RWPE1 (cell line): ENCODE measurements at regions not wholly inside any gene's neighbourhood (a gene's known extent, or its start where the extent isn't known, plus 50 kb on each side); places are given as distances from the start of the nearest gene placed in this dataset.
A peak's percentile ranks its signal among the peaks of the same experiment; 100 is the strongest.

Source experiments
- CTCF ChIA-PET: fragments of 350-600 bp; sonication (Branson Sonifier 250); formaldehyde crosslinking; extraction: SDS; loops from one replicate; lab custom pipeline; 2021; lab: Yijun Ruan, JAX
- POLR2A ChIA-PET: fragments of 400-600 bp; formaldehyde crosslinking; extraction: SDS; loops from one replicate; lab custom pipeline; 2020; ENCODE audit warnings: antibody characterized with exemption; ENCODE audit not compliant: low non-redundant PET; lab: Yijun Ruan, JAX
- DNase-seq: peaks from one replicate; pipeline ENCODE4 v3.0.0; 2012; ENCODE audit warnings: low spot score
- H3K27ac ChIP-seq: fragments of 450-650 bp; 2 replicates; pipeline ENCODE4 v1.5.1; 2017
- TF ChIP-seq, protein P1 (sequence below): fragments of 450-650 bp; conservative IDR thresholded peaks from 2 replicates; pipeline ENCODE4 v1.5.1; 2017; ENCODE audit warnings: low read depth, mild to moderate bottlenecking

DNA sequence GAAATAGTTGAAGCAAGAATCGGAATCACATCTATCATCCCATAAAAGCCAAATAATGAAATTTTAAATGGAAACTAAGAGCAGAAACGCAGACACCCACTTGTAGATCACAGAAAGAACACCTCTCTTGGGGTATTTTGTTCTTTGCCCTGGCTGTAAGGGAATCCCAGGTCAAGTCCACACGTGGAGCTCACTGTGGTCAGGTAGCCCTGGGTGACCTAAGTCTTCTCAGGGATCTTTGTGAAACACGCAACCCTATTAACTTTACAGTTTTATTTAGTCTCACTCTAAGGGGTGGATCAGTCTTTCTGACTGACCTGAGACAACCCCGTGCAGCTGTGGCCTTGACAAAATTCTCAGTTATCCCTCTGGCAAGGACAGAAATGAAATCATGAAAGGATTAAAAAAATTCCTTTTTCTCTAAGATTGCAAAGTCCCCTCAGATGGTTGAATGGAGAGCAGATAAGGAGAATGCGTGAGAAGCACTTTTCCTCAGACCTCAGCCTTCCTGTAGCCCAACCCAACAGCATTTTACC is 111.6 kb downstream of the NREP start:
- TF ChIP-seq, protein P1, sequence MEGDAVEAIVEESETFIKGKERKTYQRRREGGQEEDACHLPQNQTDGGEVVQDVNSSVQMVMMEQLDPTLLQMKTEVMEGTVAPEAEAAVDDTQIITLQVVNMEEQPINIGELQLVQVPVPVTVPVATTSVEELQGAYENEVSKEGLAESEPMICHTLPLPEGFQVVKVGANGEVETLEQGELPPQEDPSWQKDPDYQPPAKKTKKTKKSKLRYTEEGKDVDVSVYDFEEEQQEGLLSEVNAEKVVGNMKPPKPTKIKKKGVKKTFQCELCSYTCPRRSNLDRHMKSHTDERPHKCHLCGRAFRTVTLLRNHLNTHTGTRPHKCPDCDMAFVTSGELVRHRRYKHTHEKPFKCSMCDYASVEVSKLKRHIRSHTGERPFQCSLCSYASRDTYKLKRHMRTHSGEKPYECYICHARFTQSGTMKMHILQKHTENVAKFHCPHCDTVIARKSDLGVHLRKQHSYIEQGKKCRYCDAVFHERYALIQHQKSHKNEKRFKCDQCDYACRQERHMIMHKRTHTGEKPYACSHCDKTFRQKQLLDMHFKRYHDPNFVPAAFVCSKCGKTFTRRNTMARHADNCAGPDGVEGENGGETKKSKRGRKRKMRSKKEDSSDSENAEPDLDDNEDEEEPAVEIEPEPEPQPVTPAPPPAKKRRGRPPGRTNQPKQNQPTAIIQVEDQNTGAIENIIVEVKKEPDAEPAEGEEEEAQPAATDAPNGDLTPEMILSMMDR = no peak
- POLR2A ChIA-PET = no interaction called here
- H3K27ac ChIP-seq = no peak overlapping the region
- CTCF ChIA-PET = no interaction called here
- no peak for DNase-seq

- POLR2A ChIA-PET = no interaction called here
- TF ChIP-seq, protein P1 = no peak
- no peak for DNase-seq
- no peak overlapping the region for H3K27ac ChIP-seq
- CTCF ChIA-PET = interaction anchor here (0.5 kb wide), 1 partner anchor 260 kb away, joined by 5 read pairs; no protein-coding TSS in a partner anchor
Observed at GRCh38 chr5:111643499-111643898, 113.5 kb downstream of the NREP start.

DNA sequence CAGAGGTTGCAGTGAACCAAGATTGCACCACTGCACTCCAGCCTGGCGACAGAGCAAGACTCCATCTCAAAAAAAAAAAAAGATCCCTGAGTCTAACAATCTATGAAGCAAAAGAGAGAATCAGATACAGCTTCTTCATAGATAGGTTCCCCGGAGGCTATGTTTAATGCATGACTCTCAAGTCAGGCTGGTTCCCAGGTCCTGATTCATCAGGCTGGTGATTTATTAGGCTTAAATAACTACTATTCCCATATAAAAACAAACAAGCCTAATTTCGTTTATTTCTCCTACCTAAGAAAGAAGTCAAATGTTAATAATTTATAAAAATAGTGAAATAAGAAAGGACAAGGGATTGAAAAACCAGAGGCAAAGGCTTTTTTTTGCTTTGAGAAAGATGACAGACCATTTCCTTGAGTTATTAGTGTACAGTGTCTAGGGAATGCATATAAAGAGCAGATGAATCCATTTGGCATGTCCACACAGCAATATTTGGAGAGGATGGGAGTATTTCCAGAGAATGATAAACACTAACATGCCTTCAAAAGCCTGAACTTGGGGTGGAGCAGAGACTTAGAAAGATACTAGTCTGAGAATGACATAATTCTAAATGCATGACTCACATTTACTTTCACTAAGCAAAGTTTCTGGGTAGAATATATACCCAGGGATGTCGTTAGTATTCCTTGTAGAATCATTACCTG is 115.3 kb downstream of the NREP start:
- CTCF ChIA-PET = interaction anchor here (0.6 kb wide), 1 partner anchor 1934 kb away, joined by 5 read pairs; no protein-coding TSS in a partner anchor
- peak overlapping the region; percentile 83 for H3K27ac ChIP-seq
- DNase-seq = peak; percentile 76
- TF ChIP-seq, protein P1 = no peak
- POLR2A ChIA-PET = no interaction called here

- no peak for DNase-seq
- ChIA-PET CTCF (no interaction called here), POLR2A (no interaction called here)
- TF ChIP-seq, protein P1 = no peak
- H3K27ac ChIP-seq = no peak overlapping the region
Observed at GRCh38 chr5:111639912-111640311, 117.1 kb downstream of the NREP start.

DNA sequence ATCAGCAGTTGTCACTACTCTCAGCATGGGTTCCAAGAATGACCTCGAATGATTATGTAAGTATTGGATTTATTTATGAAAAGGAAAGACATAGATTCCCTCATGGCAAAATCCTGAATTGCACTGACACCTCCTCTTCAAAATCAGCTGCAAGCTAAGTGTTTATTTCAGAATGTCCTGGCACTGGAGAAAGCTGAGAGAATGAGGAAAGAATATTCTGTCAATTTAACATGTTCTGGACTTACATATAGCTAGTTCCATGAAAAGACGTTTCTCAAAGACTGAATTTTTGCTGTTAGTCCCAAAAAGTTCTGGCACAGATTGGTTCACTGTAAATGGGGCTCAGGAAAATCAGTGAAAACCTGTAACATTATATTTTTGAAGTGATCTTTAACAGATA is 120.3 kb downstream of the NREP start:
- H3K27ac ChIP-seq = no peak overlapping the region
- TF ChIP-seq, protein P1 = no peak
- POLR2A ChIA-PET = no interaction called here
- DNase-seq = no peak
- CTCF ChIA-PET = no interaction called here

DNA sequence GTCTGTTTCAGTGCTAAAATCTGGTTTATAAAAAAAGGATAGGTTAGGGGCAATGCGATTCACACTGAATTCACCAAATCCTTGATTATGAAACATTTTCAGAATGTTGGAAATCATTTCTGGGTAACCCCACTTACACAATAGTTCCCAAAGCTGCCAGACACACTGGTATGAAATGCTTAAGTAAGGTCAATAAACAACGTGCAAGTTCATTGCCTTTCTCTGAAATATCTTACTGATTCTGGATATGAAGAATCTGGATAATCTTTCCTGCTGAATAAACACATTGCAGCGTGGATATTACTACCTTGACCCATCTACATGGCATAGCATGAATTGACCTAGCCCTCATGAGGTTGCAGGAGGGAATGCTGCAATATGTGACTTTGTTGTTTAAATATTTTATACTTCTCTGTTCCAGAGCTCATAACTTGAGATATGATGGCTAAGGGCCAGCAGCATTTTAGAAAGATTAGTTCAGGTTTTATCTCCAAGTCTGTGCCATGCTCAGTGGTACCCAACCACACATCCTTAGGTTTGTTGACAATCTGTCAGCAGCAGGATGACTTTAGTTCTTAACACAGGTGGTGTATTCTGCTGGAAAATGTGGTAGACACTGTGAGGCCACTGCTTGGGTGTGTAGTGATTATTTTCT is 121.0 kb downstream of the NREP start:
- POLR2A ChIA-PET = no interaction called here
- TF ChIP-seq, protein P1 = no peak
- no peak for DNase-seq
- H3K27ac ChIP-seq = no peak overlapping the region
- CTCF ChIA-PET = no interaction called here
